PC-3 (cell line): ENCODE measurements at regions not wholly inside any gene's neighbourhood (a gene's known extent, or its start where the extent isn't known, plus 50 kb on each side); places are given as distances from the start of the nearest gene placed in this dataset.

Experiments
- ATAC-seq: fragments of 200-7000 bp; cut with Tn5 transposase; 2 replicates; pipeline ENCODE4 v1.9.1; 2020; ENCODE audit warnings: mild to moderate bottlenecking, moderate library complexity
- BruUV-seq: library from RNA; stranded (reverse); fragments of 400-500 nt; replicated peaks from 2 replicates; lab custom pipeline; 2021; lab: Mats Ljungman, UMichigan
- CTCF ChIA-PET: fragments of 300-600 bp; sonication (Branson Sonifier 250); formaldehyde crosslinking; loops from one replicate; lab custom pipeline; 2022; ENCODE audit warnings: antibody characterized with exemption; lab: Charles Lee
- POLR2A ChIA-PET: fragments of 300-600 bp; sonication (Branson Sonifier 250); formaldehyde crosslinking; loops from one replicate; lab custom pipeline; 2022; ENCODE audit warnings: antibody characterized with exemption; ENCODE audit not compliant: unreplicated experiment; lab: Charles Lee
- DNase-seq: peaks from one replicate; pipeline ENCODE4 v3.0.0-alpha.2; 2015
- H2AFZ ChIP-seq: fragments of 300-600 bp; sonication (generic); 2 replicates; pipeline ENCODE4 v1.6.0; 2016; ENCODE audit warnings: antibody characterized with exemption, low read length
- H3F3A ChIP-seq: fragments of 300-600 bp; sonication (generic); one replicate; pipeline ENCODE4 v1.6.0; 2017; ENCODE audit warnings: antibody characterized with exemption, low read length, control low read depth, mild to moderate bottlenecking; ENCODE audit not compliant: unreplicated experiment
- H3K27ac ChIP-seq: fragments of 300-600 bp; sonication (generic); 2 replicates; pipeline ENCODE4 v1.5.1; 2016; ENCODE audit warnings: mild to moderate bottlenecking, low read length
- H3K27me3 ChIP-seq: fragments of 300-600 bp; sonication (generic); 2 replicates; pipeline ENCODE4 v1.6.1; 2016; ENCODE audit warnings: low read length, mixed read lengths
- H3K36me3 ChIP-seq: fragments of 300-600 bp; sonication (generic); 2 replicates; pipeline ENCODE4 v1.6.1; 2016; ENCODE audit warnings: low read depth, mixed run types, low read length, mixed read lengths
- H3K4me1 ChIP-seq: fragments of 300-600 bp; sonication (generic); 2 replicates; pipeline ENCODE4 v1.5.1; 2016; ENCODE audit warnings: low read length; ENCODE audit not compliant: insufficient read depth
- H3K4me2 ChIP-seq: fragments of 300-600 bp; sonication (generic); 2 replicates; pipeline ENCODE4 v1.6.0; 2016; ENCODE audit warnings: low read length
- H3K4me3 ChIP-seq: fragments of 300-600 bp; sonication (generic); 2 replicates; pipeline ENCODE4 v1.5.1; 2016; ENCODE audit warnings: mild to moderate bottlenecking, low read length, mixed read lengths
- H3K79me2 ChIP-seq: fragments of 300-600 bp; sonication (generic); 2 replicates; pipeline ENCODE4 v1.6.1; 2017; ENCODE audit warnings: low read length, mixed read lengths
- H3K9ac ChIP-seq: fragments of 300-600 bp; sonication (generic); 2 replicates; pipeline ENCODE4 v1.6.0; 2016; ENCODE audit warnings: mild to moderate bottlenecking, low read length
- H3K9me2 ChIP-seq: fragments of 300-600 bp; sonication (generic); replicated peaks from 2 replicates; pipeline ENCODE4 v1.6.1; 2016; ENCODE audit warnings: mixed run types, low read length, mixed read lengths
- H3K9me3 ChIP-seq: fragments of 300-600 bp; sonication (generic); 2 replicates; pipeline ENCODE4 v1.6.1; 2016; ENCODE audit warnings: low read length, mixed read lengths
- H4K20me1 ChIP-seq: fragments of 300-600 bp; sonication (generic); 2 replicates; pipeline ENCODE4 v1.6.1; 2016; ENCODE audit warnings: low read length, mixed read lengths
- EZH2 ChIP-seq: fragments of 300-600 bp; sonication (generic); IDR thresholded peaks from one replicate; pipeline ENCODE4 v1.6.1; 2017; ENCODE audit warnings: antibody characterized with exemption, mild to moderate bottlenecking, low read length; ENCODE audit not compliant: unreplicated experiment
- EZH2phosphoT487 ChIP-seq: fragments of 300-600 bp; sonication (generic); IDR thresholded peaks from 2 replicates; pipeline ENCODE4 v1.6.1; 2018; ENCODE audit warnings: mild to moderate bottlenecking, antibody characterized with exemption, low read length, borderline replicate concordance
- intact Hi-C: fragments of 100-400 bp; cut with micrococcal nuclease; formaldehyde crosslinking; loops from 2 replicates; pipeline ENCODE4 v1.9.0; 2023
- TF ChIP-seq, protein P1 (sequence below): fragments of 300-600 bp; sonication (generic); conservative IDR thresholded peaks from 2 replicates; pipeline ENCODE4 v1.5.1; 2017; ENCODE audit warnings: antibody characterized with exemption, low read depth, mild to moderate bottlenecking, low read length

DNA sequence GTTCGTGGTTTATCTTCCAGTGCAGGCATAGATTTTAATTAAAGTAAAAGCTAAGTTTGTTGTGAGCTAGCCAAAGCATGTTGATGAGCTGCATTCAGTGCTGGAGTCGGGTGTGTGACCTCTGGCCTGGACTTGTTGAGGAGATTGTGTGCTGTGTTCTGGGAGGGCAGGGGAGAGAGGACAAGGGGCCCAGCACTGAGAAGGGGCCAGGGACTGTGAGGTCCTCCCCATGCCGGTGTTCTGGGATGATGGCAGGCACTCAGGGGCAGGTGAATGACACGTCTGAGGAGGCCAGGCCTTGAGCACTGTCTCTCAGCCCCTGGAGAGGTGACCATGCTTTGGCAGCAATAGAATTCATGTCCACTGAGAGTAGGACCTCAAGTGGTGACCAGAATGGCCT lies 97.9 kb downstream of the FOXF2 start:
- H3K27ac ChIP-seq, result no peak overlapping the region
- no peaks in the 10 kb centered on the region for H3F3A ChIP-seq
- H3K9me2 ChIP-seq, result no peaks in the 10 kb centered on the region
- H3K9ac ChIP-seq, result no peak overlapping the region
- intact Hi-C loops, result no loop called here
- no peak for ATAC-seq
- CTCF ChIA-PET, result no interaction called here
- H3K9me3 ChIP-seq, result no peaks in the 10 kb centered on the region
- no peaks in the 10 kb centered on the region for H3K36me3 ChIP-seq
- no peaks in the 10 kb centered on the region for H3K79me2 ChIP-seq
- no peak overlapping the region for H2AFZ ChIP-seq
- no TSS peak for BruUV-seq
- H4K20me1 ChIP-seq, result no peaks in the 10 kb centered on the region
- DNase-seq, result no peak
- H3K4me1 ChIP-seq, result peaks cover 20% of the 10 kb centered on the region
- no peaks in the 10 kb centered on the region for H3K27me3 ChIP-seq
- TF ChIP-seq, protein P1, sequence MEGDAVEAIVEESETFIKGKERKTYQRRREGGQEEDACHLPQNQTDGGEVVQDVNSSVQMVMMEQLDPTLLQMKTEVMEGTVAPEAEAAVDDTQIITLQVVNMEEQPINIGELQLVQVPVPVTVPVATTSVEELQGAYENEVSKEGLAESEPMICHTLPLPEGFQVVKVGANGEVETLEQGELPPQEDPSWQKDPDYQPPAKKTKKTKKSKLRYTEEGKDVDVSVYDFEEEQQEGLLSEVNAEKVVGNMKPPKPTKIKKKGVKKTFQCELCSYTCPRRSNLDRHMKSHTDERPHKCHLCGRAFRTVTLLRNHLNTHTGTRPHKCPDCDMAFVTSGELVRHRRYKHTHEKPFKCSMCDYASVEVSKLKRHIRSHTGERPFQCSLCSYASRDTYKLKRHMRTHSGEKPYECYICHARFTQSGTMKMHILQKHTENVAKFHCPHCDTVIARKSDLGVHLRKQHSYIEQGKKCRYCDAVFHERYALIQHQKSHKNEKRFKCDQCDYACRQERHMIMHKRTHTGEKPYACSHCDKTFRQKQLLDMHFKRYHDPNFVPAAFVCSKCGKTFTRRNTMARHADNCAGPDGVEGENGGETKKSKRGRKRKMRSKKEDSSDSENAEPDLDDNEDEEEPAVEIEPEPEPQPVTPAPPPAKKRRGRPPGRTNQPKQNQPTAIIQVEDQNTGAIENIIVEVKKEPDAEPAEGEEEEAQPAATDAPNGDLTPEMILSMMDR, result no peak
- no peak for TF ChIP-seq EZH2phosphoT487
- no peak for TF ChIP-seq EZH2
- POLR2A ChIA-PET, result no interaction called here
- H3K4me3 ChIP-seq, result no peak overlapping the region
- no peak overlapping the region for H3K4me2 ChIP-seq

DNA sequence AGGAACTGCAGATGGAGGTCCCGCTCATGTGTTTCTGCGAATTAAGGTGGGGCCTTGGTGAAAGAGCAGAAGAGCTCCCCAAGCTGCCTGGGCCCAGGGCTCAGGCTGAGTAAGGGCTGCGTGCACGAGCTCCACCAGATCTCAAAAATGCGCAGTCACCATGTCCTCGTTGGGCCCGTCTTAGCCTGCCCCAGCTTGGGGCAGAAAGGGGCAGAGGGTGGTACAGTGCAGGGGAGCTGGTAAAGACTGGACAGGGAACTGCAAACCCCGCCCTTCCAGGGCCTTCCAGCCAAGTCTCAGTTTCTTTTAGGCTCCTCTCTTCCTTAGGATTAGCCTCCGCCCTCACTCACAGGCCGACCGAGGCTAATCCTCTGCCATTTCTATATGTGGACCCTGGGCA lies 101.6 kb downstream of the FOXF2 start:
- Histone ChIP-seq H3K36me3 (no peaks in the 10 kb centered on the region), H3K27me3 (no peaks in the 10 kb centered on the region), H3K27ac (no peak overlapping the region), H3K79me2 (no peaks in the 10 kb centered on the region), H3K4me3 (no peak overlapping the region), H3F3A (no peaks in the 10 kb centered on the region), H3K9me2 (no peaks in the 10 kb centered on the region), H3K9me3 (no peaks in the 10 kb centered on the region), H3K4me2 (no peak overlapping the region), H3K9ac (no peak overlapping the region), H2AFZ (no peak overlapping the region), H3K4me1 (peaks cover 2% of the 10 kb centered on the region), H4K20me1 (no peaks in the 10 kb centered on the region)
- DNase-seq (no peak), ATAC-seq (no peak)
- no TSS peak for BruUV-seq
- no peak for TF ChIP-seq EZH2phosphoT487
- no peak for TF ChIP-seq EZH2
- TF ChIP-seq, protein P1, result no peak
- ChIA-PET POLR2A (no interaction called here), CTCF (no interaction called here)
- intact Hi-C loops, result no loop called here

DNA sequence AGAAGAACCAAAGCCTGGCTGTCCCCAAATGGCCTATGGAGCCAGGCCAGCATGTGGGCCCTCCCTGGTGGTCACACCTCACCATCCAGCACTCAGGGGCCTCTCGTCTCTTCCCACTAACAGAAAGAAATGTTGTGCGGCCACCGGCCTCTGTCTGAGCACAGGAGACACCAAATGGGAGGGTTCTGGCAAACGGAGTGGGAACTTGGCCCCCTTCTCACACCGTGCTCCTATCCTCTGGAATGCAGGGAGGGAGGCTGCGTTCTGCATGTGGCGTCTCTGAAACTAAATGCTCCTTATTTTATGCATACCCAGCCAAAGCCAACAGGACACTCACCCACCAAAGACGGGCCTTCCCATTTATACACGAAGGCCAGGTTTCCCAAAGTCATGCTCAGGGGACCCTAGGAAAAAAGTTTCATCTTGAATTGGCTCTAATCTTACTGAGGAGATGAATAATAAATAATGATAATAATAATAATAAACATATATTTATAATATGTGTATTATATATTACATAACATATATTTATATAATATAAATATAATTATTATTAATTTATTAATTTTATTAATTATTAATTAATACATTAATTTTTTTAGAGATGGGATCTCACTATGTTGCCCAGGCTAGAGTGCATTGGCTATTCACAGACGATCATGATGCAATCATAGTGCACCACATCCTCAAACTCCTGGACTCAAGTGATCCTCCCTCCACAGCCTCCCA lies 102.4 kb downstream of the FOXF2 start:
- no TSS peak for BruUV-seq
- Histone ChIP-seq H3K27ac (no peak overlapping the region), H3K79me2 (no peaks in the 10 kb centered on the region), H3K4me1 (no peaks in the 10 kb centered on the region), H3K9me3 (no peaks in the 10 kb centered on the region), H2AFZ (no peak overlapping the region), H4K20me1 (no peaks in the 10 kb centered on the region), H3K9ac (no peak overlapping the region), H3K27me3 (no peaks in the 10 kb centered on the region), H3K9me2 (no peaks in the 10 kb centered on the region), H3K36me3 (no peaks in the 10 kb centered on the region), H3K4me3 (no peak overlapping the region), H3F3A (no peaks in the 10 kb centered on the region), H3K4me2 (no peak overlapping the region)
- TF ChIP-seq EZH2, result no peak
- TF ChIP-seq, protein P1, result no peak
- no peak for TF ChIP-seq EZH2phosphoT487
- CTCF ChIA-PET, result no interaction called here
- intact Hi-C loops, result no loop called here
- ATAC-seq (no peak), DNase-seq (no peak)
- POLR2A ChIA-PET, result no interaction called here
